ENCODE measurements at regions not wholly inside any gene's neighbourhood (a gene's known extent, or its start where the extent isn't known, plus 50 kb on each side); places are given as distances from the start of the nearest gene placed in this dataset.

DNA sequence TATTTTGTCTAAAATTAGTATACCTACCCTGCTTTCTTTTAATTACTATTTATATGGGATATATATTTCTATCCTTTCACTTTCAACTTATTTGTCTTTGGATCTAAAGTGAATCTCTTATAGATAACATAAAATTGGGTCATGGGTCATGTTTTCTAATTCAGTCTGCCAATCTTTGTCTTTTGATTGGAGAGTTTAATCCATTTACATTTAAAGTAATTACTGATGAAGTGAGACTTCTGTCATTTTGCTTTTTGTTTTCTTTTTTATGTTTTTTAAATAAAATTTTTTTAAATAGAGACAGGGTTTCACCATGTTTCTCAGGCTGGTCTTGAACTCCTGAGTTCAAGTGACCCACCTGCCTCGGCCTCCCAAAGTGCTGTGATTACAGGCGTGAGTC, 50.5 kb upstream of the PRDM1 start:
- POLR2A ChIA-PET: interaction anchor here (0.8 kb wide), 1 partner anchor 586 kb away, joined by 3 read pairs; no protein-coding TSS in a partner anchor
- Histone ChIP-seq H3K36me3 (replicated peaks in 1 of 2; ENCODE audit: control extremely low read depth in 1 of 2, control insufficient read depth in 1 of 2, extremely low read depth in 1 of 2, insufficient read depth in 2 of 2, low read length in 1 of 2) (no peaks in the 10 kb centered on the region), H3K27ac (ENCODE audit: low read length in 2 of 2) (no peak overlapping the region), H3K79me2 (ENCODE audit: control insufficient read depth, insufficient read depth, low read length) (no peaks in the 10 kb centered on the region), H3K9ac (ENCODE audit: low read length) (no peak overlapping the region), H3K9me3 (ENCODE audit: control extremely low read depth in 1 of 3, control insufficient read depth in 2 of 3, insufficient read depth in 1 of 3, low read length in 2 of 3) (peaks cover 3 to 14% (median 13%) of the 10 kb centered on the region in 3 donors), H4K20me1 (ENCODE audit: control insufficient read depth, insufficient read depth, low read length, poor library complexity, severe bottlenecking) (no peaks in the 10 kb centered on the region), H3K4me1 (ENCODE audit: control insufficient read depth in 2 of 2, insufficient read depth in 2 of 2, low read length in 2 of 2) (no peaks in the 10 kb centered on the region), H3K4me2 (replicated peaks; ENCODE audit: low read depth, low read length, poor library complexity, severe bottlenecking) (no peak overlapping the region), H3K27me3 (replicated peaks in 1 of 4; ENCODE audit: control extremely low read depth in 1 of 4, control insufficient read depth in 3 of 4, insufficient read depth in 4 of 4, low read length in 3 of 4) (no peaks in the 10 kb centered on the region), H2AFZ (ENCODE audit: insufficient read depth, low read depth, low read length, poor library complexity, severe bottlenecking) (no peak overlapping the region), H3K4me3 (ENCODE audit: control extremely low read depth in 1 of 5, extremely low read depth in 1 of 5, insufficient read depth in 1 of 5, low read depth in 2 of 5, low read length in 4 of 5) (no peak overlapping the region)
- TF ChIP-seq, protein P1, sequence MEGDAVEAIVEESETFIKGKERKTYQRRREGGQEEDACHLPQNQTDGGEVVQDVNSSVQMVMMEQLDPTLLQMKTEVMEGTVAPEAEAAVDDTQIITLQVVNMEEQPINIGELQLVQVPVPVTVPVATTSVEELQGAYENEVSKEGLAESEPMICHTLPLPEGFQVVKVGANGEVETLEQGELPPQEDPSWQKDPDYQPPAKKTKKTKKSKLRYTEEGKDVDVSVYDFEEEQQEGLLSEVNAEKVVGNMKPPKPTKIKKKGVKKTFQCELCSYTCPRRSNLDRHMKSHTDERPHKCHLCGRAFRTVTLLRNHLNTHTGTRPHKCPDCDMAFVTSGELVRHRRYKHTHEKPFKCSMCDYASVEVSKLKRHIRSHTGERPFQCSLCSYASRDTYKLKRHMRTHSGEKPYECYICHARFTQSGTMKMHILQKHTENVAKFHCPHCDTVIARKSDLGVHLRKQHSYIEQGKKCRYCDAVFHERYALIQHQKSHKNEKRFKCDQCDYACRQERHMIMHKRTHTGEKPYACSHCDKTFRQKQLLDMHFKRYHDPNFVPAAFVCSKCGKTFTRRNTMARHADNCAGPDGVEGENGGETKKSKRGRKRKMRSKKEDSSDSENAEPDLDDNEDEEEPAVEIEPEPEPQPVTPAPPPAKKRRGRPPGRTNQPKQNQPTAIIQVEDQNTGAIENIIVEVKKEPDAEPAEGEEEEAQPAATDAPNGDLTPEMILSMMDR (IDR thresholded peaks at IDR 0.05): no peak
- TF ChIP-seq EZH2 (IDR thresholded peaks at IDR 0.05; ENCODE audit: borderline replicate concordance, insufficient read depth, low read depth, low read length, poor library complexity, severe bottlenecking): no peak
- Mint-ChIP-seq H3K27ac (no peak overlapping the region), H3K27me3 (peaks cover 9% of the 10 kb centered on the region), H3K4me1 (no peaks in the 10 kb centered on the region), H3K4me3 (no peak overlapping the region), H3K9me3 (ENCODE audit: insufficient read depth) (peaks cover 10% of the 10 kb centered on the region)
- ATAC-seq (ENCODE audit: low read depth) (no peak), DNase-seq (no peak)
- intact Hi-C loops (cut with micrococcal nuclease): no loop called here
- no CpG with 5 or more reads among the region's 2 CpGs for WGBS (ENCODE audit: insufficient coverage)
- CTCF ChIA-PET: no interaction called here

DNA sequence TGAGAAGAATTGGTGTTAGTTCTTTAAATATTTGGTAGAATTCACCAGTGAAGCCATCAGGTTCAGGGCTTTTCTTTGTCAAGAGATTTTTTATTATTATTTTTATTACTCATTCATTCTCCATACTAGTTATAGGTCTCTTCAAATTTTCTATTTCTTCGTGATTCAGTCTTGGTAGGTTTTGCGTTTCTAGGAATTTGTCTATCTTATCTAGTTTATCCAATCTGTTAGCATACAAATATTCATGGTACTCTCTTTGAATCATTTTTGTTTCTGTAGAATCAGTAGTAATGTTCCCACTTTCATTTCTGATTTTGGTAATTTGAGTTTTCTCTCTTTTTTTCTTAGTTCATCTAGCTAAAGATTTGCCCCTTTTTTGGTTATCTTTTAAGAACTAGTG, 52.3 kb upstream of the PRDM1 start:
- Histone ChIP-seq H4K20me1 (ENCODE audit: control insufficient read depth, insufficient read depth, low read length, poor library complexity, severe bottlenecking) (no peaks in the 10 kb centered on the region), H3K4me1 (ENCODE audit: control insufficient read depth in 2 of 2, insufficient read depth in 2 of 2, low read length in 2 of 2) (no peaks in the 10 kb centered on the region), H3K4me2 (replicated peaks; ENCODE audit: low read depth, low read length, poor library complexity, severe bottlenecking) (no peak overlapping the region), H3K27me3 (replicated peaks in 1 of 4; ENCODE audit: control extremely low read depth in 1 of 4, control insufficient read depth in 3 of 4, insufficient read depth in 4 of 4, low read length in 3 of 4) (no peaks in the 10 kb centered on the region), H3K27ac (ENCODE audit: low read length in 2 of 2) (no peak overlapping the region), H3K9ac (ENCODE audit: low read length) (no peak overlapping the region), H2AFZ (ENCODE audit: insufficient read depth, low read depth, low read length, poor library complexity, severe bottlenecking) (no peak overlapping the region), H3K4me3 (ENCODE audit: control extremely low read depth in 1 of 5, extremely low read depth in 1 of 5, insufficient read depth in 1 of 5, low read depth in 2 of 5, low read length in 4 of 5) (no peak overlapping the region), H3K79me2 (ENCODE audit: control insufficient read depth, insufficient read depth, low read length) (no peaks in the 10 kb centered on the region), H3K9me3 (ENCODE audit: control extremely low read depth in 1 of 3, control insufficient read depth in 2 of 3, insufficient read depth in 1 of 3, low read length in 2 of 3) (peaks cover 3 to 16% (median 13%) of the 10 kb centered on the region in 3 donors), H3K36me3 (replicated peaks in 1 of 2; ENCODE audit: control extremely low read depth in 1 of 2, control insufficient read depth in 1 of 2, extremely low read depth in 1 of 2, insufficient read depth in 2 of 2, low read length in 1 of 2) (no peaks in the 10 kb centered on the region)
- ChIA-PET CTCF (no interaction called here), POLR2A (no interaction called here)
- no peaks in the 10 kb centered on the region for H3K4me1 Mint-ChIP-seq
- no peak for DNase-seq
- no peak for ATAC-seq (ENCODE audit: low read depth)
- H3K4me3 Mint-ChIP-seq: no peak overlapping the region
- H3K9me3 Mint-ChIP-seq (ENCODE audit: insufficient read depth): peaks cover 10% of the 10 kb centered on the region
- H3K27ac Mint-ChIP-seq: no peak overlapping the region
- intact Hi-C loops (cut with micrococcal nuclease): no loop called here
- no CpG with 5 or more reads among the region's 2 CpGs for WGBS (ENCODE audit: insufficient coverage)
- peaks cover 15% of the 10 kb centered on the region for H3K27me3 Mint-ChIP-seq
- TF ChIP-seq, protein P1 (IDR thresholded peaks at IDR 0.05): no peak
- no peak for TF ChIP-seq EZH2 (IDR thresholded peaks at IDR 0.05; ENCODE audit: borderline replicate concordance, insufficient read depth, low read depth, low read length, poor library complexity, severe bottlenecking)
